HG02759 (cell line): ENCODE measurements at regions not wholly inside any gene's neighbourhood (a gene's known extent, or its start where the extent isn't known, plus 50 kb on each side); places are given as distances from the start of the nearest gene placed in this dataset.
A peak's percentile ranks its signal among the peaks of the same experiment; 100 is the strongest.
"Not testable (repeated sequence)": the region's sequence is repeated elsewhere in the genome, so short reads cannot be mapped to it uniquely, and the experiment has no call there.

Experiments used
- ATAC-seq: cut with Tn5 transposase; IDR thresholded peaks from one replicate; pipeline ENCODE4 v1.9.1; 2021; ENCODE audit warnings: mild to moderate bottlenecking, moderate library complexity; ENCODE audit not compliant: unreplicated experiment

GRCh38 chr22:15772337-15772736 is 82.5 kb downstream of the POTEH start:
- not testable (repeated sequence) for ATAC-seq

DNA sequence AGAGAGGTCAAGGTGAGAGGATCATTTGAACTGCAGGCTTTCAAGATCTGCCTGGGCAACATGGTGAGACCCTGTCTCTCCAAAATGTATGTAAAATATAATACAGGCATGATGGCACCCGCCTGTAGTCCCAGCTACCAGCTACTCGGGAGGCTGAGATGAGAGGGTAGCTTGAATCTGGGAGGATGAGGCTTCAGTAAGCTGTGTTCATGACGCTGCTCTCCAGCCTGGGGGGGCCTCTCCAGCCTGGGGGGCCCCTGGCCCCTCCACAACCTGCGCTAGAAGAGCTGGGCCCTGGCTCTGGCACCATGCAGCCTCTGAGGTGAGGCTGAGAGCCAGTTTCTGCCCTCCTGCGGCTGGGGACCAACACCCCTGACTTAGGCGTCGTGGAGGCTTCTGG is 85.3 kb downstream of the POTEH start:
- ATAC-seq, result not testable (repeated sequence)

GRCh38 chr22:15775670-15776669 is 86.1 kb downstream of the POTEH start:
- ATAC-seq, result peak; percentile 67

- ATAC-seq, result not testable (repeated sequence)
These were observed 86.9 kb downstream of the POTEH start for GRCh38 chr22:15776727-15777126.

- not testable (repeated sequence) for ATAC-seq
These were observed 87.3 kb downstream of the POTEH start for GRCh38 chr22:15777150-15777549.

DNA sequence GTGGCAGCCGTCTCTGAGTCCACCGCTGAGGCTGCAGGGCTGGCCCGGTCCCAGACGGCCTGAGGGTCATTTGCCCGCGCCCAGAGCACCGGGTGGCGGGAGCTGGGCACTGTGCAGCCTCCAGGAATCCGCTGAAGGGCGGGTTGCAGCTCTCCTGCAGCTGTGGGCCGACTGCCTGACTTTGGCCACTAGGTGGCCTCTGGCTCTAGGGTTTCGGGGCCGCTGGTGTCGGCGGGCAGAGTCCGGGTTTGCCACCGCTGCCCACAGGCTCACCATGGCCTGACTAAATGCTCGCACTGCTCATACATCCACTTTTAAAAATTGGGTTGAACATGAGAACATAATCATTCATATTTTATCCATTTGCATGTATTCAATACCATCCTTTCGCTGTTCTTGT is 87.7 kb downstream of the POTEH start:
- ATAC-seq, result not testable (repeated sequence)

DNA sequence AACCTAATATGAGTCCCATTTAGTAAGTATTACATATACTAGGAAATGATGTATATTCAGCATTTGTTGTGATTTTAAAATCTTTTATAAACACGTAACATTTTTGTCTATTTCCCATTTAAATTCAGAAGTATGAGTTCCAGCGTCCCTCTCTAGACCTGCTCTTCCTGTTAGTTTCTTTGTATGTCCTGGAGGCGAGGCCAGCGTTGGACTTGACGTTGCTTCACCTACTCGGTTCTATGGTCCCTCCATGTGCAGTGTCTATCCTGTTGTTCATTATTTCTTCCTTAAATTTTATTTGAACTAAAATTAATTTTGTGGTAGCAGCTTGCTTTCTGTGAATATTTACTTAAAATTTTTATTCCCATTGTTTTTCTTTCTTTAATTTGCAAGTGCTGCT is 88.5 kb downstream of the POTEH start:
- ATAC-seq, result not testable (repeated sequence)

DNA sequence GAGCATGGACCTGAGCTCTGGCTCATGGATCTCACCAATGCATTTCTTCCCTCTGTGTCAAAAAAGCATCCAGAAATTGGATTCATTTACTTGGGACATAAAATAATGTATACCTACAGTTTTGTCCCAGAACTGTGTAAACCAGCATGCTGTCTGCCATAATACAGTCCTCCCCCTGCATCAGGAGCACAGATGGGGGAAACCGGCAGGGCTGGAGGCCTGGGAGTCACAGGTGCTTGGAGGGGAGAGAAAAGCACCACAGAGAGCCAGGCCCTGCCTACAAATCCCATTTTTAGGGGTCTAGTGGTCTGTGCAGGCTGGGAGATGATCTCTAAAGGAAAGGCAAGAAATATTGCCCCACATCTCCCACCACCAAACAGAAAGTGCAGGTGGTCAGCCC is 91.8 kb downstream of the POTEH start:
- not testable (repeated sequence) for ATAC-seq

- not testable (repeated sequence) for ATAC-seq
These were observed 93.1 kb downstream of the POTEH start for GRCh38 chr22:15782933-15783332.

GRCh38 chr22:15784383-15785085 is 94.7 kb downstream of the POTEH start:
- ATAC-seq, result peak; percentile 68

DNA sequence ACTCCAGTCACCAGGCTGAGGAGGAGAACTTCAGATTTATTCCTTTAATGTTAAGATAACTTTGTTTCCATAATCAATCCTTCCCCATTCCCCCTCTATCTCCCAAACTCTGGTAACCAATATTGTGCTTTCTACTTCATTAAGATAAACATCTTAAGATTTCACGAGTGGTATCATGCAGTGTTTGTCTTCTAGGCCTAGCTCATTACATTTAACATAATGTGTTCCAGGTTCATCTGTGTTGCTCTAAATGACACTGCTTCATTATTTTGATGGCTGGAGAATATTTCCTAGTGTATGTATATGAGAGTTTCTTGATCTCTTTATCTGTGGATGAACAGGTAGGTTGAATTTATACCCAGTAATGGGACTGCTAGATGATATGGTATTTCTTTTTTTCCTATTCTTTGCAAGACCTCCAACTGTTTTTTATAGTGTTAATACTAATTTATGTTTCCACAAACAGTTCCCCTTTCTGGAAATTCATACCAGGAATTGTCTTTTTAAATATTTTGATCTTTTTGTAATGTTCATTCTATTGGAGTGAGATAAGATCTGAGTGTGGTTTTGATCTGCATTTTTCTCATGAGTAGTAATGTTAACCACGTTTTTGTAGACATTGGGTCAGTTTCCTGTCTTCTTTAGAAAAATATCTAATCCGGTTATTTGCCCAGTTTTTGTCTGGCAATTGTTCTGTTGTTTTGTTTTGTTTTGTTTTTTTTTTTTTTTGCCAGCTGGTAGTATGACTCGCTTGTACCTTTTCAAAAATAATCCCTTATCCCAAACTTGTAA is 97.3 kb downstream of the POTEH start:
- ATAC-seq, result not testable (repeated sequence)

GRCh38 chr22:15791557-15791956 is 101.7 kb downstream of the POTEH start:
- ATAC-seq, result not testable (repeated sequence)

- ATAC-seq, result not testable (repeated sequence)
These were observed 110.1 kb downstream of the POTEH start for GRCh38 chr22:15799935-15800334.

DNA sequence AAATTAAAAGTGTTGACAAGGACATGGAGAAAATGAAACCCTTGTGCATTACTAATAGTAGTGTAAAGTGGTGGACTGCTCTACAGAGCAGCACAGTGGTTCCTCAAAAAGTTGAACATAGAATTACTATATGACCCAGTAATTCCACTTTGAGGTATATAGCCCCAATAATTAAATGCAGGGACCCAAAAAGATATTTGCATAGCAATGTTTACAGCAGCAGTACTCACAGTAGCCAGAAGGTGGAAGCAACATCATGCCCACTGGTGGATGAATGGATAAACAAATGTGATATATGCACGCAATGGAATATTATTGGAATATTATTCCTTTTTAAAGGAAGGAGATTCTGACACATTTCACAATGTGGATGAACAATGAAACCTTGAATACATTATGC is 121.3 kb downstream of the POTEH start:
- ATAC-seq, result peak; percentile 71

- ATAC-seq, result not testable (repeated sequence)
These were observed 126.0 kb downstream of the POTEH start for GRCh38 chr22:15815783-15816182.

- ATAC-seq, result not testable (repeated sequence)
These were observed 126.6 kb downstream of the POTEH start for GRCh38 chr22:15816470-15816869.

DNA sequence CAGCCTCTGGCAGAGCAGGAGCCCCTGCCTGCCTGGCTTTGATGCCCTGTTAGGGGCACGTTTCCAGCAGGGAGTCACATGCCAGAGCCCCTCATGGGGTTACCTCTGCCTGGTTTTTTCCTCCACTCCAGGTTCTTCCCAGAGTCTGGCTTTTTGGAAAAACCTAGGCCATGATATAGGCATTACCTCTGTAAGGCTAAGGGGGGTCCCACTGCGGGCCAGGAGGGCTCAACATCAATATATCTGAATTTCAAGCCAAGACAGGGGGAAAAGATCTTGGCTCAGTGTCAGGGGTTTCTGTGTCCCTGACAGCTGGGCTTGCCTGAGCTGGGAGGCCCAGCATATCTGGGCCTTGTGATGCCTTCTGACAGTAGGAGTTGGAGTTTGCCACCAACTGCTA is 127.4 kb downstream of the POTEH start:
- ATAC-seq, result not testable (repeated sequence)

DNA sequence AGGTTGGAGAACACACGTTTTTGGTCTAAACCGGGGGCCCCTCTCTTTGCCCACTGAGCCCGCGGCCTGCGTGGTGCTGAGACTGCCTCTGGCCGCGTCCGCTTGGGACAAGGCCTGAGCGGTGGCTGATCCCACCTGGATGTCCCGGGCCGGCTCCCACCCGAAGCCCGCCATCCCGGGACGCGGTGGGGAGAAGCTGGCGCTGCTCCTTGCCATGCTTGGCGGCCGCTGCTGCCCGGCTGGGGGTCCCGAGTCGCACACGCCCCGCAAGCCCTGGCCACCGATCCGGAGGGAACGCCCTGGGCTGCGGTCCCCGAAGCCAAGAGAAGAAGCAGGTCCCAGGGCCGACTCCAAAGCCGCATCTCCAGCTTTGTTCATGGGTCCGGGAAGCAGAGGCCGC is 130.1 kb downstream of the POTEH start:
- ATAC-seq, result not testable (repeated sequence)

DNA sequence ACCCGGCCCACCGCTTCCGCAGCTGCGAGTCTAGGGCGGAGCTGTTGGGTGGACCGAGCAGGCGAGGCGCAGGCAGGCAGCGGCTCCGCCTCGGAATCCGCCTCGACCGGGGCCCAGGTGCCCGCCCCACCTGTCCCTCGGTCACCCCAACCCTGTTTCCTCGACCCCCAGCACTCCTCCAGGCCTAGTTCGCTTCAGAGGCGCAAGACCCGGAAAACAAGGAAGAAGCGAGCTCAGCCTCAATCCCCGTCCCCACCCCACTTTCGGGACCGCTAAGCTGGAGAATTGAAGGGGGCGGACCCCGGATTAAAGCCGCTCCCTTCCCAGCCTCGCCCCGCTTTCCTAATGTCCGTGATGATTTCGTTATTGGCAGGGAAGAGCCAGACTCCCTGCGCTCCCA is 131.3 kb downstream of the POTEH start:
- ATAC-seq, result not testable (repeated sequence)

- ATAC-seq, result not testable (repeated sequence)
These were observed 132.2 kb downstream of the POTEH start for GRCh38 chr22:15822001-15822400.

DNA sequence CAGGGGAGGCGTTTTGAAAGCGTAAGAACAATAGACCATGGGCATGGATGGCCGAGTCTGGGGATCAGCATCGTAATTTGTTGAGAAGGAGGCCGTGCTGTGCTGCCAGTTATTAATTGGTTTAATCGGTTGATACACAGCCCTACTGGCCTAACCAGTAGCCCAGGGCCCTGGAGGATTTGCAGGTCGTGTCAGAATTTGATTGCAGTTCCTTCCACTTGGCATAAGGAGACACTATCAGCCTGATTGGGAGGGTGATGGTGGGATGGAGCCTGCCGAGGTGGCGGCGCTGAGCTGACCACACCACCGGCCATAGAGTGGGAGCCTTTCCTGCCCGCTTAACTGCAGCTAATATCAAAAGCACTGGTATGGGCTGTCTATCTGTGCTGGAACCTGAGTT is 133.4 kb downstream of the POTEH start:
- ATAC-seq, result not testable (repeated sequence)
